HUDEP-2 (cell line): ENCODE measurements at regions not wholly inside any gene's neighbourhood (a gene's known extent, or its start where the extent isn't known, plus 50 kb on each side); places are given as distances from the start of the nearest gene placed in this dataset.

Experiments used
- DNase-seq, 76 experiments: peaks; one replicate each; lab custom pipeline; 2025; ENCODE audit not compliant: unreplicated experiment in 76 of 76; lab: John Stamatoyannopoulos, UW

- peak in 1 of 76 experiments; percentile 19 for DNase-seq
These were observed 673.1 kb downstream of the DIAPH3 start for GRCh38 chr13:59490651-59491050.

GRCh38 chr13:59492030-59492636, 671.6 kb downstream of the DIAPH3 start:
- no peak for DNase-seq

GRCh38 chr13:59493436-59493965, 670.2 kb downstream of the DIAPH3 start:
- DNase-seq = no peak

- DNase-seq = no peak
These were observed 669.6 kb downstream of the DIAPH3 start for GRCh38 chr13:59494151-59494550.

- DNase-seq = peak in 40 of 76 experiments; percentile 1 to 80 (median 35)
These were observed 669.2 kb downstream of the DIAPH3 start for GRCh38 chr13:59494560-59494970.

- DNase-seq = peak in 1 of 76 experiments; percentile 13
These were observed 668.4 kb downstream of the DIAPH3 start for GRCh38 chr13:59495299-59495698.

GRCh38 chr13:59495936-59496512, 667.7 kb downstream of the DIAPH3 start:
- peak in 1 of 76 experiments; percentile 9 for DNase-seq

GRCh38 chr13:59497621-59498247, 666.0 kb downstream of the DIAPH3 start:
- no peak for DNase-seq

GRCh38 chr13:59501004-59501403, 662.7 kb downstream of the DIAPH3 start:
- no peak for DNase-seq

GRCh38 chr13:59504407-59504806, 659.3 kb downstream of the DIAPH3 start:
- DNase-seq = no peak

- DNase-seq = no peak
These were observed 653.3 kb downstream of the DIAPH3 start for GRCh38 chr13:59510386-59510785.

GRCh38 chr13:59513686-59514085, 650.0 kb downstream of the DIAPH3 start:
- no peak for DNase-seq

- DNase-seq = no peak
These were observed 649.4 kb downstream of the DIAPH3 start for GRCh38 chr13:59514316-59514715.

GRCh38 chr13:59519819-59520218, 643.9 kb downstream of the DIAPH3 start:
- DNase-seq = no peak

- no peak for DNase-seq
These were observed 642.2 kb downstream of the DIAPH3 start for GRCh38 chr13:59521549-59521948.

GRCh38 chr13:59522652-59523051, 641.1 kb downstream of the DIAPH3 start:
- DNase-seq = no peak

- DNase-seq = no peak
These were observed 636.2 kb downstream of the DIAPH3 start for GRCh38 chr13:59527500-59527899.

GRCh38 chr13:59531571-59532091, 632.1 kb downstream of the DIAPH3 start:
- DNase-seq = peak in 55 of 76 experiments; percentile 1 to 71 (median 27)

- no peak for DNase-seq
These were observed 631.3 kb downstream of the DIAPH3 start for GRCh38 chr13:59532405-59532804.

GRCh38 chr13:59533561-59534555, 629.9 kb downstream of the DIAPH3 start:
- DNase-seq = no peak
